H9 (cell line): ENCODE measurements at regions not wholly inside any gene's neighbourhood (a gene's known extent, or its start where the extent isn't known, plus 50 kb on each side); places are given as distances from the start of the nearest gene placed in this dataset.

Experiments used
- DNase-seq: peaks from one replicate; pipeline ENCODE4 v3.0.0-alpha.2; 2017
- H2AFZ ChIP-seq: one replicate; pipeline ENCODE4 v1.6.1; 2013; ENCODE audit warnings: mild to moderate bottlenecking, low read length, control low read depth, moderate library complexity
- H2AK5ac ChIP-seq: 2 replicates; pipeline ENCODE4 v1.6.1; 2013; ENCODE audit warnings: low read length, control low read depth, mixed read lengths; ENCODE audit not compliant: insufficient read length
- H2BK120ac ChIP-seq: one replicate; pipeline ENCODE4 v1.6.1; 2013; ENCODE audit warnings: low read depth, mild to moderate bottlenecking, low read length, control low read depth, inconsistent platforms; ENCODE audit not compliant: poor library complexity, severe bottlenecking
- H2BK12ac ChIP-seq: 2 replicates; pipeline ENCODE4 v1.6.1; 2013; ENCODE audit warnings: low read length, control low read depth, mixed read lengths, low read depth; ENCODE audit not compliant: insufficient read length
- H2BK15ac ChIP-seq: 2 replicates; pipeline ENCODE4 v1.6.1; 2013; ENCODE audit warnings: low read depth, low read length, control low read depth
- H2BK20ac ChIP-seq: one replicate; pipeline ENCODE4 v1.6.1; 2013; ENCODE audit warnings: low read depth, mild to moderate bottlenecking, low read length, control low read depth, inconsistent platforms; ENCODE audit not compliant: poor library complexity, severe bottlenecking
- H2BK5ac ChIP-seq: 2 replicates; pipeline ENCODE4 v1.6.1; 2013; ENCODE audit warnings: low read length, control low read depth, mixed read lengths; ENCODE audit not compliant: insufficient read length
- H3K14ac ChIP-seq: 2 replicates; pipeline ENCODE4 v1.6.1; 2013; ENCODE audit warnings: low read length, control low read depth; ENCODE audit not compliant: insufficient read depth
- H3K18ac ChIP-seq: 2 replicates; pipeline ENCODE4 v1.6.1; 2013; ENCODE audit warnings: low read depth, mild to moderate bottlenecking, mixed read lengths, low read length, control low read depth; ENCODE audit not compliant: insufficient read length
- H3K23ac ChIP-seq: 2 replicates; pipeline ENCODE4 v1.6.1; 2013; ENCODE audit warnings: low read length, control low read depth, mixed read lengths, low read depth; ENCODE audit not compliant: insufficient read length
- H3K23me2 ChIP-seq: 2 replicates; pipeline ENCODE4 v1.6.1; 2013; ENCODE audit warnings: low read depth, mild to moderate bottlenecking, mixed read lengths, low read length, control low read depth; ENCODE audit not compliant: insufficient read length, poor library complexity, severe bottlenecking
- H3K27ac ChIP-seq: 2 replicates; pipeline ENCODE4 v1.5.1; 2013; ENCODE audit warnings: low read length, control low read depth, mixed read lengths, low read depth; ENCODE audit not compliant: insufficient read length
- H3K27me3 ChIP-seq: 2 replicates; pipeline ENCODE4 v1.6.1; 2013; ENCODE audit warnings: low read length, control low read depth, inconsistent platforms; ENCODE audit not compliant: insufficient read depth
- H3K4ac ChIP-seq: 2 replicates; pipeline ENCODE4 v1.6.1; 2013; ENCODE audit warnings: low read depth, mild to moderate bottlenecking, control low read depth, inconsistent platforms, low read length, moderate library complexity
- H3K4me1 ChIP-seq: 2 replicates; pipeline ENCODE4 v1.6.1; 2013; ENCODE audit warnings: low read length, control low read depth, inconsistent platforms; ENCODE audit not compliant: insufficient read depth
- H3K4me2 ChIP-seq: 2 replicates; pipeline ENCODE4 v1.6.1; 2013; ENCODE audit warnings: low read length, control low read depth, mixed read lengths; ENCODE audit not compliant: insufficient read length, insufficient read depth
- H3K56ac ChIP-seq: 2 replicates; pipeline ENCODE4 v1.6.1; 2013; ENCODE audit warnings: low read depth, mild to moderate bottlenecking, mixed read lengths, low read length, control low read depth; ENCODE audit not compliant: insufficient read length
- H3K79me1 ChIP-seq: 2 replicates; pipeline ENCODE4 v1.6.1; 2013; ENCODE audit warnings: low read depth, mild to moderate bottlenecking, moderate library complexity, low read length, control low read depth, inconsistent platforms; ENCODE audit not compliant: insufficient read depth, poor library complexity, severe bottlenecking
- H3K79me2 ChIP-seq: 2 replicates; pipeline ENCODE4 v1.6.1; 2013; ENCODE audit warnings: low read length, control low read depth, inconsistent platforms; ENCODE audit not compliant: insufficient read depth
- H3K9ac ChIP-seq: 2 replicates; pipeline ENCODE4 v1.6.1; 2013; ENCODE audit warnings: low read length, control low read depth, mixed read lengths; ENCODE audit not compliant: insufficient read length; ENCODE audit errors: extremely low read depth
- H3K9me3 ChIP-seq: one replicate; pipeline ENCODE4 v1.6.1; 2013; ENCODE audit warnings: low read depth, low read length, inconsistent platforms; ENCODE audit not compliant: control insufficient read depth
- H3T11ph ChIP-seq: one replicate; pipeline ENCODE4 v1.6.1; 2013; ENCODE audit warnings: mild to moderate bottlenecking, low read length, control low read depth, inconsistent platforms
- H4K20me1 ChIP-seq: one replicate; pipeline ENCODE4 v1.6.1; 2013; ENCODE audit not compliant: control insufficient read depth, insufficient read length, insufficient read depth
- H4K5ac ChIP-seq: 2 replicates; pipeline ENCODE4 v1.6.1; 2013; ENCODE audit warnings: low read depth, mild to moderate bottlenecking, mixed read lengths, low read length, control low read depth; ENCODE audit not compliant: insufficient read length
- H4K8ac ChIP-seq: replicated peaks from 2 replicates; pipeline ENCODE4 v1.6.1; 2013; ENCODE audit warnings: low read length, control low read depth, mixed read lengths, low read depth; ENCODE audit not compliant: insufficient read length
- H4K91ac ChIP-seq: 2 replicates; pipeline ENCODE4 v1.6.1; 2013; ENCODE audit warnings: low read depth, mild to moderate bottlenecking, moderate library complexity, mixed read lengths, low read length, control low read depth; ENCODE audit not compliant: insufficient read length
- H3K27ac Mint-ChIP-seq, 3 experiments: 2 replicates in 2 of 3; 3 replicates in 1 of 3; pipeline ENCODE4 v1.8.0; 2020 to 2021; ENCODE audit warnings: mixed read lengths in 3 of 3, mild to moderate bottlenecking in 1 of 3, moderate library complexity in 1 of 3
- H3K27me3 Mint-ChIP-seq: 2 replicates; pipeline ENCODE4 v1.8.0; 2021; ENCODE audit warnings: low read depth, mild to moderate bottlenecking, moderate library complexity, mixed read lengths
- H3K36me3 Mint-ChIP-seq, 3 experiments: 2 replicates in 2 of 3; 3 replicates in 1 of 3; pipeline ENCODE4 v1.8.0; 2020 to 2021; ENCODE audit warnings: low read depth in 3 of 3, mixed read lengths in 3 of 3; ENCODE audit not compliant: insufficient read depth in 1 of 3
- H3K4me1 Mint-ChIP-seq, 2 experiments: 2 replicates each; pipeline ENCODE4 v1.8.0; 2020; ENCODE audit warnings: mixed read lengths in 2 of 2
- H3K4me3 Mint-ChIP-seq, 2 experiments: 2 replicates in 1 of 2; 3 replicates in 1 of 2; pipeline ENCODE4 v1.8.0; 2020 to 2021; ENCODE audit warnings: mild to moderate bottlenecking in 2 of 2, mixed read lengths in 2 of 2, moderate library complexity in 1 of 2
- H3K9me3 Mint-ChIP-seq, 2 experiments: 2 replicates in 1 of 2; 3 replicates in 1 of 2; pipeline ENCODE4 v1.8.0; 2020; ENCODE audit warnings: mild to moderate bottlenecking in 2 of 2, mixed read lengths in 2 of 2, moderate library complexity in 1 of 2
- WGBS: extraction: QIAGEN DNeasy Blood & Tissue Kit; methylation state at CpG from one replicate; pipeline ENCODE4 v1.1.7; 2013; ENCODE audit warnings: missing lambda C conversion rate, low lambda C conversion rate, mixed read lengths; ENCODE audit not compliant: insufficient read length; ENCODE audit errors: extremely low coverage; 5-methylcytosine and 5-hydroxymethylcytosine counted together
- TF ChIP-seq, protein P1 (sequence below): fragments of 200-600 bp; sonication (generic); conservative IDR thresholded peaks from 3 replicates; pipeline ENCODE4 v1.8.0; 2021; ENCODE audit warnings: antibody characterized with exemption, mild to moderate bottlenecking

DNA sequence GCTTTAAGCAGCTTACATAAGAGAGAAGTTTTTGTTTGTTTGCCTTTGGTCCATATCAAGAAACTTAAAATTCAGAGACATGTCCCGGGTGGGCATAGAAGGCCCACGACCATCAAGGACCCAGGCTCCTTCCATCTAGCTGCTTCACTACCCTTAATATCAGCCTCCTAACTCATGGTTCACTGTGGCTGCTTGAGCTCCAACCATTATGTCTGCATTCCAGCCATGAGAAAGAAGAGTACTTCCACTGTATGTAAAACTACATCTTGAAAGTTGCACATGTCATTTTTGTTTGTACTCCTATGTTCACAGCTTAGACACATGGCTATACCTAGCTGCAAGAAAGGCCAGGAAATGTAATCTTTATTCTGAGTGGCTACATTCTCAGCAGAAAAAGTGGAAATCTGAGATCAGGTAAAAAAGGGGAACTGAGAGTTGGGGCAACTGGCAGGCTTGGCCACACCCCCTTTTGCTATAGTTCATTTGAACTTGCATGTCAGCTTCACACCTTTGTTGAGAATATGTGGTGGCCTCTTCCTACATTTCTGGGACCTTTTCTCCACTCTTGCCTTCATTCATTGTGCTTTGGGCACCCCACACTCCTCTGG, 81.3 kb upstream of the TP53I11 start:
- Histone ChIP-seq H4K8ac (no peak overlapping the region), H3K18ac (no peak overlapping the region), H2BK15ac (no peak overlapping the region), H2AFZ (no peak overlapping the region), H3K56ac (no peak overlapping the region), H3K4ac (no peak overlapping the region), H3K4me2 (no peak overlapping the region), H3K27me3 (no peaks in the 10 kb centered on the region), H4K5ac (no peak overlapping the region), H2BK20ac (no peak overlapping the region), H2BK120ac (no peak overlapping the region), H3K23me2 (no peaks in the 10 kb centered on the region), H2BK12ac (no peak overlapping the region), H3K4me1 (no peaks in the 10 kb centered on the region), H3K14ac (no peak overlapping the region), H3K9ac (no peak overlapping the region), H3K79me1 (no peaks in the 10 kb centered on the region), H3K9me3 (no peaks in the 10 kb centered on the region), H2BK5ac (no peak overlapping the region), H2AK5ac (no peak overlapping the region), H3K27ac (no peak overlapping the region), H3T11ph (no peak overlapping the region), H3K23ac (no peak overlapping the region), H4K91ac (no peak overlapping the region), H4K20me1 (no peaks in the 10 kb centered on the region), H3K79me2 (no peaks in the 10 kb centered on the region)
- H3K27me3 Mint-ChIP-seq, result peaks cover 5% of the 10 kb centered on the region
- H3K36me3 Mint-ChIP-seq, result no peaks in the 10 kb centered on the region
- TF ChIP-seq, protein P1, sequence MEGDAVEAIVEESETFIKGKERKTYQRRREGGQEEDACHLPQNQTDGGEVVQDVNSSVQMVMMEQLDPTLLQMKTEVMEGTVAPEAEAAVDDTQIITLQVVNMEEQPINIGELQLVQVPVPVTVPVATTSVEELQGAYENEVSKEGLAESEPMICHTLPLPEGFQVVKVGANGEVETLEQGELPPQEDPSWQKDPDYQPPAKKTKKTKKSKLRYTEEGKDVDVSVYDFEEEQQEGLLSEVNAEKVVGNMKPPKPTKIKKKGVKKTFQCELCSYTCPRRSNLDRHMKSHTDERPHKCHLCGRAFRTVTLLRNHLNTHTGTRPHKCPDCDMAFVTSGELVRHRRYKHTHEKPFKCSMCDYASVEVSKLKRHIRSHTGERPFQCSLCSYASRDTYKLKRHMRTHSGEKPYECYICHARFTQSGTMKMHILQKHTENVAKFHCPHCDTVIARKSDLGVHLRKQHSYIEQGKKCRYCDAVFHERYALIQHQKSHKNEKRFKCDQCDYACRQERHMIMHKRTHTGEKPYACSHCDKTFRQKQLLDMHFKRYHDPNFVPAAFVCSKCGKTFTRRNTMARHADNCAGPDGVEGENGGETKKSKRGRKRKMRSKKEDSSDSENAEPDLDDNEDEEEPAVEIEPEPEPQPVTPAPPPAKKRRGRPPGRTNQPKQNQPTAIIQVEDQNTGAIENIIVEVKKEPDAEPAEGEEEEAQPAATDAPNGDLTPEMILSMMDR, result no peak
- WGBS, result no CpG with 5 or more reads among the region's 2 CpGs
- no peaks in the 10 kb centered on the region for H3K4me1 Mint-ChIP-seq
- DNase-seq, result no peak
- no peaks in the 10 kb centered on the region; a peak in 2 of 5 replicates for H3K9me3 Mint-ChIP-seq
- H3K27ac Mint-ChIP-seq, result no peak overlapping the region
- H3K4me3 Mint-ChIP-seq, result no peak overlapping the region
